NCI-H748 treated with DMSO at 0.1 percent for 48 hours (cell line): ENCODE measurements at regions not wholly inside any gene's neighbourhood (a gene's known extent, or its start where the extent isn't known, plus 50 kb on each side); places are given as distances from the start of the nearest gene placed in this dataset.
A peak's percentile ranks its signal among the peaks of the same experiment; 100 is the strongest.
"Not testable (repeated sequence)": the region's sequence is repeated elsewhere in the genome, so short reads cannot be mapped to it uniquely, and the experiment has no call there.

Source experiments
- DNase-seq: peaks from one replicate; lab custom pipeline; 2025; lab: John Stamatoyannopoulos, UW

- DNase-seq: no peak
These were observed 54.7 kb upstream of the PGM2 start for GRCh38 chr4:37771771-37772170.

- no peak for DNase-seq
These were observed 56.5 kb upstream of the PGM2 start for GRCh38 chr4:37770016-37770415.

GRCh38 chr4:37769391-37769989 lies 57.0 kb upstream of the PGM2 start:
- no peak for DNase-seq

GRCh38 chr4:37767546-37767945 lies 58.9 kb upstream of the PGM2 start:
- peak; percentile 81 for DNase-seq

GRCh38 chr4:37767019-37767418 lies 59.5 kb upstream of the PGM2 start:
- no peak for DNase-seq

GRCh38 chr4:37765741-37766140 lies 60.7 kb upstream of the PGM2 start:
- DNase-seq: peak; percentile 13

GRCh38 chr4:37763831-37764230 lies 62.7 kb upstream of the PGM2 start:
- DNase-seq: no peak

- no peak for DNase-seq
These were observed 63.5 kb upstream of the PGM2 start for GRCh38 chr4:37762991-37763368.

GRCh38 chr4:37762294-37762990 lies 64.0 kb upstream of the PGM2 start:
- no peak for DNase-seq

GRCh38 chr4:37760840-37761239 lies 65.6 kb upstream of the PGM2 start:
- DNase-seq: no peak

- DNase-seq: no peak
These were observed 66.7 kb upstream of the PGM2 start for GRCh38 chr4:37759833-37760232.

GRCh38 chr4:37758226-37758625 lies 68.3 kb upstream of the PGM2 start:
- no peak for DNase-seq

GRCh38 chr4:37757761-37758160 lies 68.7 kb upstream of the PGM2 start:
- no peak for DNase-seq

- no peak for DNase-seq
These were observed 69.4 kb upstream of the PGM2 start for GRCh38 chr4:37757121-37757520.

- no peak for DNase-seq
These were observed 68.4 kb upstream of the RELL1 start for GRCh38 chr4:37754410-37755185.

GRCh38 chr4:37749398-37749988 lies 63.3 kb upstream of the RELL1 start:
- no peak for DNase-seq

- DNase-seq: no peak
These were observed 62.3 kb upstream of the RELL1 start for GRCh38 chr4:37748485-37748884.

GRCh38 chr4:37747772-37748330 lies 61.7 kb upstream of the RELL1 start:
- DNase-seq: no peak

GRCh38 chr4:37746852-37747251 lies 60.7 kb upstream of the RELL1 start:
- DNase-seq: not testable (repeated sequence)

GRCh38 chr4:37745946-37746345 lies 59.8 kb upstream of the RELL1 start:
- DNase-seq: no peak

GRCh38 chr4:37742149-37742548 lies 56.0 kb upstream of the RELL1 start:
- DNase-seq: no peak

GRCh38 chr4:37741564-37741963 lies 55.4 kb upstream of the RELL1 start:
- no peak for DNase-seq

GRCh38 chr4:37740546-37740945 lies 54.4 kb upstream of the RELL1 start:
- DNase-seq: no peak
